ENCODE measurements at regions not wholly inside any gene's neighbourhood (a gene's known extent, or its start where the extent isn't known, plus 50 kb on each side); places are given as distances from the start of the nearest gene placed in this dataset.
"Not testable (repeated sequence)": the region's sequence is repeated elsewhere in the genome, so short reads cannot be mapped to it uniquely, and the experiment has no call there.

- TF ChIP-seq POLR2A, CTCF (IDR thresholded peaks at IDR 0.05): not testable (repeated sequence)
Measured at GRCh38 chr7:68843985-68844384, 754.3 kb upstream of the AUTS2 start.
